CD14-positive monocyte (primary cell): ENCODE measurements at regions not wholly inside any gene's neighbourhood (a gene's known extent, or its start where the extent isn't known, plus 50 kb on each side); places are given as distances from the start of the nearest gene placed in this dataset.

Experiments
- DNase-seq, 3 donors: peaks; one replicate each; pipeline ENCODE4 v3.0.0-alpha.2; 2011 to 2022
- H2AFZ ChIP-seq: 2 replicates; pipeline ENCODE4 v1.6.0; 2012; ENCODE audit warnings: mild to moderate bottlenecking, low read depth, low read length, inconsistent platforms; ENCODE audit not compliant: insufficient read depth, poor library complexity, severe bottlenecking
- H3K27ac ChIP-seq, 2 donors: 1 replicate in 1 of 2; 2 replicates in 1 of 2; pipeline ENCODE4 v1.5.1; 2012 to 2013; ENCODE audit warnings: low read length in 2 of 2, control low read depth in 1 of 2, inconsistent platforms in 1 of 2, low read depth in 1 of 2, mild to moderate bottlenecking in 1 of 2
- H3K27me3 ChIP-seq, 2 donors: one replicate each; pipeline versions ENCODE4 v1.6.0 to v1.6.1; 2011 to 2013; ENCODE audit warnings: low read length in 2 of 2; ENCODE audit not compliant: control insufficient read depth in 2 of 2, insufficient read depth in 2 of 2
- H3K36me3 ChIP-seq, 2 donors: replicated peaks in 1 of 2; 1 replicate in 1 of 2; 2 replicates in 1 of 2; pipeline versions ENCODE4 v1.5.1 to v1.6.1; 2012 to 2013; ENCODE audit warnings: low read length in 2 of 2, control low read depth in 1 of 2, inconsistent platforms in 1 of 2, mild to moderate bottlenecking in 1 of 2; ENCODE audit not compliant: insufficient read depth in 2 of 2, control insufficient read depth in 1 of 2
- H3K4me1 ChIP-seq, 2 donors: 1 replicate in 1 of 2; 2 replicates in 1 of 2; pipeline versions ENCODE4 v1.5.1 to v1.6.1; 2012 to 2013; ENCODE audit warnings: low read length in 2 of 2, control low read depth in 1 of 2, inconsistent platforms in 1 of 2, mild to moderate bottlenecking in 1 of 2, moderate library complexity in 1 of 2; ENCODE audit not compliant: insufficient read depth in 2 of 2, control insufficient read depth in 1 of 2
- H3K4me2 ChIP-seq: replicated peaks from 2 replicates; pipeline ENCODE3; 2012; ENCODE audit warnings: low read length, moderate library complexity, mild to moderate bottlenecking; ENCODE audit not compliant: poor library complexity, severe bottlenecking; ENCODE audit errors: extremely low read depth
- H3K4me3 ChIP-seq, 3 experiments: fragments of 200-600 bp in 1 of 3; sonication (generic) in 1 of 3; replicated peaks in 1 of 3; 1 replicate in 2 of 3; 2 replicates in 1 of 3; pipeline ENCODE4 v1.5.1; 2011 to 2013; ENCODE audit warnings: low read length in 3 of 3, mild to moderate bottlenecking in 3 of 3, control low read depth in 2 of 3, low read depth in 2 of 3, inconsistent platforms in 1 of 3, moderate library complexity in 1 of 3
- H3K79me2 ChIP-seq: 2 replicates; pipeline ENCODE4 v1.6.0; 2012; ENCODE audit warnings: mild to moderate bottlenecking, control low read depth, inconsistent platforms, low read length, moderate library complexity; ENCODE audit not compliant: insufficient read depth
- H3K9ac ChIP-seq: 2 replicates; pipeline ENCODE4 v1.6.0; 2017; ENCODE audit warnings: low read length, mild to moderate bottlenecking; ENCODE audit not compliant: insufficient read depth, poor library complexity, severe bottlenecking
- H3K9me3 ChIP-seq, 2 donors: replicated peaks in 1 of 2; 1 replicate in 1 of 2; 2 replicates in 1 of 2; pipeline versions ENCODE4 v1.5.1 to v1.6.1; 2012 to 2013; ENCODE audit warnings: low read length in 2 of 2, control low read depth in 1 of 2; ENCODE audit not compliant: control insufficient read depth in 1 of 2, insufficient read depth in 1 of 2
- H4K20me1 ChIP-seq: 2 replicates; pipeline ENCODE4 v1.6.0; 2012; ENCODE audit warnings: mild to moderate bottlenecking, low read length, control low read depth, moderate library complexity; ENCODE audit not compliant: insufficient read depth
- H3K27ac Mint-ChIP-seq, 7 donors: one replicate each; pipeline ENCODE4 v1.8.0; 2020; ENCODE audit warnings: mild to moderate bottlenecking in 7 of 7, mixed read lengths in 7 of 7, moderate library complexity in 6 of 7, inconsistent platforms in 2 of 7
- H3K27me3 Mint-ChIP-seq, 3 donors: one replicate each; pipeline ENCODE4 v1.8.0; 2021 to 2022; ENCODE audit warnings: low read depth in 3 of 3, mild to moderate bottlenecking in 3 of 3, mixed read lengths in 3 of 3, moderate library complexity in 3 of 3, inconsistent platforms in 1 of 3
- H3K36me3 Mint-ChIP-seq, 2 donors: one replicate each; pipeline ENCODE4 v1.8.0; 2020; ENCODE audit warnings: mixed read lengths in 2 of 2, inconsistent platforms in 1 of 2, mild to moderate bottlenecking in 1 of 2
- H3K4me1 Mint-ChIP-seq: one replicate; pipeline ENCODE4 v1.8.0; 2020; ENCODE audit warnings: mild to moderate bottlenecking, mixed read lengths
- H3K4me3 Mint-ChIP-seq, 2 donors: one replicate each; pipeline ENCODE4 v1.8.0; 2020; ENCODE audit warnings: mild to moderate bottlenecking in 2 of 2, mixed read lengths in 2 of 2, moderate library complexity in 1 of 2
- H3K9me3 Mint-ChIP-seq, 7 donors: one replicate each; pipeline ENCODE4 v1.8.0; 2020 to 2022; ENCODE audit warnings: mixed read lengths in 7 of 7, mild to moderate bottlenecking in 6 of 7, moderate library complexity in 6 of 7, inconsistent platforms in 2 of 7
- WGBS: methylation state at CpG from one replicate; pipeline ENCODE4 v1.1.5; 2013; ENCODE audit warnings: missing lambda C conversion rate; ENCODE audit not compliant: insufficient coverage; 5-methylcytosine and 5-hydroxymethylcytosine counted together
- intact Hi-C, 2 donors: fragments of 100-400 bp; cut with micrococcal nuclease; formaldehyde crosslinking; loops; one replicate each; pipeline versions ENCODE4 v1.15.0 to v1.15.1; 2023
- TF ChIP-seq, protein P1 (sequence below): fragments of 200-600 bp; IDR thresholded peaks from one replicate; pipeline ENCODE4 v1.8.0; 2022; ENCODE audit warnings: antibody characterized with exemption, mild to moderate bottlenecking

DNA sequence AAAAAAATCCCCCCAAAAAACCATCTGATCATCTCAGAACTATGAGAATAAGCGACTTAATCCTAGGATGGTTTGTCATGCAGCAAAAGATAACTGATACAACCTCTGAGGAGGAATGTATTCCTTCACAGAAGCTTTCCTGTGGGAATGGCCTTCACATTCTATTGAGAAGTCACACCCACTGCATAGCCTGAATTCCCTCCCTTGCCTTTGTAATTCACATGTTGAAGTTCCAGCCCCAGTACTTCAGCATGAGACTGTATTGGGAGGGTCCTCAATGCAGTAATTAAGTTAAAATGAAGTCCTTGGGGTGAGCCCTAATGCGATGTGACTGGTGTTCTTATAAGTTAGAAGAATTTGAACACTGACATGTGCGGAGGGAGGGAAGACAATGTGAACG is 395.2 kb downstream of the TUSC7 start:
- intact Hi-C loops = no loop called here
- no peaks in the 10 kb centered on the region for H3K27me3 ChIP-seq
- 100% methylated on average over 1 of the region's 4 CpGs for WGBS

DNA sequence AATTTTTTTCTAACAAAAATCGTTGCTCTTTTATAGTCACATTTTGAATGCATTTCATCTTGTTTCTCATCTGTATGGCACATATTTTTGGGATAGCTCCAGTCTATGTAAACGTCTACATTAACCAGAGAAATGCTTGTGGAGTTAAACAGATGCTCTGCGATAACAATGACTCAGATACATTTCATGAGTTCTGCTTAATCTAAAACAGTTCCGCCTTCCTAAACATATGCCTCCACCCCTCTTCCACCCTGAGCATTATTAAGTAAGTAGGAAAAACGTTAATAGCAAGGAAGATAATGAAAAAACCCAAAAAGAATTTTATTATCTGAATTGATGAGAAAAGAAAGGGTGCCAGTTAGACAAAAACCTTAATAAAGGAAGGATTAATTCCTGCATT is 396.1 kb downstream of the TUSC7 start:
- H3K4me3 ChIP-seq = no peak overlapping the region
- Mint-ChIP-seq H3K27ac (no peak overlapping the region), H3K9me3 (peaks cover 0 to 4% (median 1%) of the 10 kb centered on the region in 7 donors), H3K4me1 (no peaks in the 10 kb centered on the region), H3K36me3 (no peaks in the 10 kb centered on the region), H3K4me3 (no peak overlapping the region), H3K27me3 (peaks cover 0 to 4% (median 3%) of the 10 kb centered on the region in 3 donors)
- no peak for DNase-seq
- H3K79me2 ChIP-seq = no peaks in the 10 kb centered on the region
- H3K9me3 ChIP-seq = no peaks in the 10 kb centered on the region
- H2AFZ ChIP-seq = no peak overlapping the region
- H3K27ac ChIP-seq = no peak overlapping the region
- H4K20me1 ChIP-seq = no peaks in the 10 kb centered on the region
- no CpG with 5 or more reads among the region's 5 CpGs for WGBS
- H3K36me3 ChIP-seq = no peaks in the 10 kb centered on the region
- no peak overlapping the region for H3K9ac ChIP-seq
- intact Hi-C loops = no loop called here
- TF ChIP-seq, protein P1, sequence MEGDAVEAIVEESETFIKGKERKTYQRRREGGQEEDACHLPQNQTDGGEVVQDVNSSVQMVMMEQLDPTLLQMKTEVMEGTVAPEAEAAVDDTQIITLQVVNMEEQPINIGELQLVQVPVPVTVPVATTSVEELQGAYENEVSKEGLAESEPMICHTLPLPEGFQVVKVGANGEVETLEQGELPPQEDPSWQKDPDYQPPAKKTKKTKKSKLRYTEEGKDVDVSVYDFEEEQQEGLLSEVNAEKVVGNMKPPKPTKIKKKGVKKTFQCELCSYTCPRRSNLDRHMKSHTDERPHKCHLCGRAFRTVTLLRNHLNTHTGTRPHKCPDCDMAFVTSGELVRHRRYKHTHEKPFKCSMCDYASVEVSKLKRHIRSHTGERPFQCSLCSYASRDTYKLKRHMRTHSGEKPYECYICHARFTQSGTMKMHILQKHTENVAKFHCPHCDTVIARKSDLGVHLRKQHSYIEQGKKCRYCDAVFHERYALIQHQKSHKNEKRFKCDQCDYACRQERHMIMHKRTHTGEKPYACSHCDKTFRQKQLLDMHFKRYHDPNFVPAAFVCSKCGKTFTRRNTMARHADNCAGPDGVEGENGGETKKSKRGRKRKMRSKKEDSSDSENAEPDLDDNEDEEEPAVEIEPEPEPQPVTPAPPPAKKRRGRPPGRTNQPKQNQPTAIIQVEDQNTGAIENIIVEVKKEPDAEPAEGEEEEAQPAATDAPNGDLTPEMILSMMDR = no peak
- no peaks in the 10 kb centered on the region for H3K4me1 ChIP-seq
- H3K27me3 ChIP-seq = no peaks in the 10 kb centered on the region
- no peak overlapping the region for H3K4me2 ChIP-seq

More for the DNA sequence above, 395.2 kb downstream of the TUSC7 start:
- H3K9me3 Mint-ChIP-seq = peaks cover 0 to 4% (median 1%) of the 10 kb centered on the region in 7 donors
- Histone ChIP-seq H3K36me3 (no peaks in the 10 kb centered on the region), H3K79me2 (no peaks in the 10 kb centered on the region), H3K4me3 (no peak overlapping the region), H4K20me1 (no peaks in the 10 kb centered on the region), H3K4me2 (no peak overlapping the region), H3K9ac (no peak overlapping the region), H3K27ac (no peak overlapping the region), H3K4me1 (no peaks in the 10 kb centered on the region), H3K9me3 (peaks cover 0 to 2% of the 10 kb centered on the region in 2 donors), H2AFZ (no peak overlapping the region)
- DNase-seq = no peak
- TF ChIP-seq, protein P1 = no peak
- peaks cover 0 to 4% (median 3%) of the 10 kb centered on the region in 3 donors for H3K27me3 Mint-ChIP-seq
- no peak overlapping the region for H3K27ac Mint-ChIP-seq
- H3K4me1 Mint-ChIP-seq = no peaks in the 10 kb centered on the region
- H3K36me3 Mint-ChIP-seq = no peaks in the 10 kb centered on the region
- H3K4me3 Mint-ChIP-seq = no peak overlapping the region
